ENCODE measurements at regions not wholly inside any gene's neighbourhood (a gene's known extent, or its start where the extent isn't known, plus 50 kb on each side); places are given as distances from the start of the nearest gene placed in this dataset.

GRCh38 chr12:11967376-11968047 is 103.2 kb upstream of the BCL2L14 start:
- BruUV-seq (replicated peaks) = no TSS peak
- Histone ChIP-seq H3K36me3 (ENCODE audit: control insufficient read depth, insufficient read depth, low read length) (no peaks in the 10 kb centered on the region), H3K27me3 (ENCODE audit: control insufficient read depth, insufficient read depth, low read length) (no peaks in the 10 kb centered on the region), H3K9me3 (ENCODE audit: control insufficient read depth, insufficient read depth, low read depth, low read length) (no peaks in the 10 kb centered on the region), H3K27ac (ENCODE audit: low read length) (no peak overlapping the region), H3K4me3 (ENCODE audit: low read depth in 2 of 2, low read length in 2 of 2) (no peak overlapping the region), H3K4me1 (ENCODE audit: control insufficient read depth, insufficient read depth, low read length) (no peaks in the 10 kb centered on the region)
- intact Hi-C loops (cut with micrococcal nuclease; ENCODE audit: unreplicated experiment) (no loop called here), in situ Hi-C loops (cut with HindIII; ENCODE audit: low pct_unique_long_range_greater_than_20kb, low sequenced_read_pairs) (no loop called here)
- ATAC-seq = no peak
- DNase-seq (ENCODE audit: low read depth, low spot score) = no peak
- ChIA-PET POLR2A (no interaction called here), CTCF (no interaction called here)
- TF ChIP-seq CTCF (IDR thresholded peaks at IDR 0.05) (no peak), TCF7L2 (IDR thresholded peaks at IDR 0.05; ENCODE audit: low read depth, low read length) (no peak), POLR2AphosphoS5 (IDR thresholded peaks at IDR 0.05; ENCODE audit: low read depth, low read length) (no peak), REST (IDR thresholded peaks at IDR 0.05; ENCODE audit: insufficient read depth in 1 of 2, low read depth in 2 of 2, low read length in 1 of 2) (no peak), SIN3A (IDR thresholded peaks at IDR 0.05; ENCODE audit: borderline replicate concordance, insufficient read depth, low read depth, low read length) (no peak)

- no peaks in the 10 kb centered on the region for H3K27me3 ChIP-seq (ENCODE audit: control insufficient read depth, insufficient read depth, low read length)
- H3K4me3 ChIP-seq (ENCODE audit: low read depth in 2 of 2, low read length in 2 of 2) = no peak overlapping the region
- H3K9me3 ChIP-seq (ENCODE audit: control insufficient read depth, insufficient read depth, low read depth, low read length) = no peaks in the 10 kb centered on the region
- no peak for TF ChIP-seq SIN3A (IDR thresholded peaks at IDR 0.05; ENCODE audit: borderline replicate concordance, insufficient read depth, low read depth, low read length)
- no peak for TF ChIP-seq REST (IDR thresholded peaks at IDR 0.05; ENCODE audit: insufficient read depth in 1 of 2, low read depth in 2 of 2, low read length in 1 of 2)
- no peak for TF ChIP-seq POLR2AphosphoS5 (IDR thresholded peaks at IDR 0.05; ENCODE audit: low read depth, low read length)
- no peak for TF ChIP-seq TCF7L2 (IDR thresholded peaks at IDR 0.05; ENCODE audit: low read depth, low read length)
- TF ChIP-seq CTCF (IDR thresholded peaks at IDR 0.05) = no peak
- DNase-seq (ENCODE audit: low read depth, low spot score) (no peak), ATAC-seq (no peak)
- H3K36me3 ChIP-seq (ENCODE audit: control insufficient read depth, insufficient read depth, low read length) = no peaks in the 10 kb centered on the region
- in situ Hi-C loops (cut with HindIII; ENCODE audit: low pct_unique_long_range_greater_than_20kb, low sequenced_read_pairs) = no loop called here
- POLR2A ChIA-PET = no interaction called here
- H3K27ac ChIP-seq (ENCODE audit: low read length) = no peak overlapping the region
- H3K4me1 ChIP-seq (ENCODE audit: control insufficient read depth, insufficient read depth, low read length) = no peaks in the 10 kb centered on the region
- intact Hi-C loops (cut with micrococcal nuclease; ENCODE audit: unreplicated experiment) = no loop called here
- no TSS peak for BruUV-seq (replicated peaks)
- CTCF ChIA-PET = no interaction called here
Measured at GRCh38 chr12:11968048-11968383, 102.7 kb upstream of the BCL2L14 start.

All from Panc1 (cell line).